ENCODE measurements at regions not wholly inside any gene's neighbourhood (a gene's known extent, or its start where the extent isn't known, plus 50 kb on each side); places are given as distances from the start of the nearest gene placed in this dataset.

GRCh38 chr3:70754314-70754713, 441.9 kb upstream of the MDFIC2 start:
- DNase-seq (no peak), ATAC-seq (no peak)
- Histone ChIP-seq H3K4me3 (ENCODE audit: low read length) (no peak overlapping the region), H3K9me3 (ENCODE audit: control insufficient read depth, low read length) (no peaks in the 10 kb centered on the region), H3K4me1 (ENCODE audit: control insufficient read depth, insufficient read depth, low read length) (no peaks in the 10 kb centered on the region), H3K27ac (ENCODE audit: low read length) (no peak overlapping the region), H3K27me3 (ENCODE audit: control insufficient read depth, insufficient read depth) (no peaks in the 10 kb centered on the region)
- intact Hi-C loops (cut with DNase I) = loop anchor here in 1 of 4 donors (10.0 kb wide), 1 partner anchor 180 kb away; no protein-coding TSS in a partner anchor

GRCh38 chr3:70753572-70753971, 441.1 kb upstream of the MDFIC2 start:
- WGBS = 75% methylated on average over 3 of the region's 3 CpGs
- intact Hi-C loops (cut with DNase I) = loop anchor here in 1 of 4 donors (10.0 kb wide), 1 partner anchor 181 kb away; no protein-coding TSS in a partner anchor

GRCh38 chr3:70752051-70752450, 439.6 kb upstream of the MDFIC2 start:
- Histone ChIP-seq H3K4me3 (ENCODE audit: low read length) (no peak overlapping the region), H3K27me3 (ENCODE audit: control insufficient read depth, insufficient read depth) (no peaks in the 10 kb centered on the region), H3K27ac (ENCODE audit: low read length) (no peak overlapping the region), H3K9me3 (ENCODE audit: control insufficient read depth, low read length) (no peaks in the 10 kb centered on the region), H3K4me1 (ENCODE audit: control insufficient read depth, insufficient read depth, low read length) (no peaks in the 10 kb centered on the region)
- ATAC-seq (no peak), DNase-seq (no peak)
- intact Hi-C loops (cut with DNase I) = loop anchor here in 1 of 4 donors (10.0 kb wide), 1 partner anchor 183 kb away; no protein-coding TSS in a partner anchor
- whole genome bisulfite sequencing = 95% methylated on average over 5 of the region's 5 CpGs

More at GRCh38 chr3:70753572-70753971, 441.1 kb upstream of the MDFIC2 start:
- ATAC-seq = no peak
- Histone ChIP-seq H3K27ac (ENCODE audit: low read length) (no peak overlapping the region), H3K27me3 (ENCODE audit: control insufficient read depth, insufficient read depth) (no peaks in the 10 kb centered on the region), H3K4me3 (ENCODE audit: low read length) (no peak overlapping the region), H3K9me3 (ENCODE audit: control insufficient read depth, low read length) (no peaks in the 10 kb centered on the region), H3K4me1 (ENCODE audit: control insufficient read depth, insufficient read depth, low read length) (no peaks in the 10 kb centered on the region)
- no peak for DNase-seq

- intact Hi-C loops (cut with DNase I) = no loop called here
- peak; percentile 14 to 53 (median 14) for DNase-seq
- Histone ChIP-seq H3K4me1 (ENCODE audit: control insufficient read depth, insufficient read depth, low read length) (no peaks in the 10 kb centered on the region), H3K27ac (ENCODE audit: low read length) (no peak overlapping the region), H3K4me3 (ENCODE audit: low read length) (no peak overlapping the region), H3K9me3 (ENCODE audit: control insufficient read depth, low read length) (no peaks in the 10 kb centered on the region), H3K27me3 (ENCODE audit: control insufficient read depth, insufficient read depth) (no peaks in the 10 kb centered on the region)
- ATAC-seq = no peak
- WGBS = 52% methylated on average over 4 of the region's 4 CpGs
Measured at GRCh38 chr3:70749122-70749521, 436.7 kb upstream of the MDFIC2 start.

GRCh38 chr3:70748593-70748992, 436.2 kb upstream of the MDFIC2 start:
- H3K27me3 ChIP-seq (ENCODE audit: control insufficient read depth, insufficient read depth) = no peaks in the 10 kb centered on the region
- ATAC-seq (no peak), DNase-seq (no peak)
- no peaks in the 10 kb centered on the region for H3K9me3 ChIP-seq (ENCODE audit: control insufficient read depth, low read length)
- H3K4me1 ChIP-seq (ENCODE audit: control insufficient read depth, insufficient read depth, low read length) = no peaks in the 10 kb centered on the region
- H3K27ac ChIP-seq (ENCODE audit: low read length) = no peak overlapping the region
- no peak overlapping the region for H3K4me3 ChIP-seq (ENCODE audit: low read length)
- 86% methylated on average over 5 of the region's 5 CpGs for WGBS
- intact Hi-C loops (cut with DNase I) = no loop called here

GRCh38 chr3:70747847-70748246, 435.4 kb upstream of the MDFIC2 start:
- H3K27ac ChIP-seq (ENCODE audit: low read length) = no peak overlapping the region
- ATAC-seq (no peak), DNase-seq (no peak)
- no peaks in the 10 kb centered on the region for H3K4me1 ChIP-seq (ENCODE audit: control insufficient read depth, insufficient read depth, low read length)
- no peaks in the 10 kb centered on the region for H3K27me3 ChIP-seq (ENCODE audit: control insufficient read depth, insufficient read depth)
- WGBS = 73% methylated on average over 4 of the region's 4 CpGs
- H3K9me3 ChIP-seq (ENCODE audit: control insufficient read depth, low read length) = no peaks in the 10 kb centered on the region
- intact Hi-C loops (cut with DNase I) = no loop called here
- no peak overlapping the region for H3K4me3 ChIP-seq (ENCODE audit: low read length)

GRCh38 chr3:70744536-70744935, 432.1 kb upstream of the MDFIC2 start:
- Histone ChIP-seq H3K9me3 (ENCODE audit: control insufficient read depth, low read length) (no peaks in the 10 kb centered on the region), H3K4me1 (ENCODE audit: control insufficient read depth, insufficient read depth, low read length) (no peaks in the 10 kb centered on the region), H3K27ac (ENCODE audit: low read length) (no peak overlapping the region), H3K27me3 (ENCODE audit: control insufficient read depth, insufficient read depth) (no peaks in the 10 kb centered on the region), H3K4me3 (ENCODE audit: low read length) (no peak overlapping the region)
- intact Hi-C loops (cut with DNase I) = no loop called here
- ATAC-seq = no peak
- DNase-seq = no peak
- whole genome bisulfite sequencing = 57% methylated on average over 3 of the region's 3 CpGs

GRCh38 chr3:70743754-70744153, 431.3 kb upstream of the MDFIC2 start:
- ATAC-seq = no peak
- intact Hi-C loops (cut with DNase I) = no loop called here

GRCh38 chr3:70742081-70742480, 429.6 kb upstream of the MDFIC2 start:
- ATAC-seq (no peak), DNase-seq (no peak)
- 58% methylated on average over 5 of the region's 5 CpGs for WGBS
- Histone ChIP-seq H3K27me3 (ENCODE audit: control insufficient read depth, insufficient read depth) (no peaks in the 10 kb centered on the region), H3K27ac (ENCODE audit: low read length) (no peak overlapping the region), H3K9me3 (ENCODE audit: control insufficient read depth, low read length) (no peaks in the 10 kb centered on the region), H3K4me1 (ENCODE audit: control insufficient read depth, insufficient read depth, low read length) (no peaks in the 10 kb centered on the region), H3K4me3 (ENCODE audit: low read length) (no peak overlapping the region)
- intact Hi-C loops (cut with DNase I) = no loop called here

More at GRCh38 chr3:70743754-70744153, 431.3 kb upstream of the MDFIC2 start:
- Histone ChIP-seq H3K4me1 (ENCODE audit: control insufficient read depth, insufficient read depth, low read length) (no peaks in the 10 kb centered on the region), H3K4me3 (ENCODE audit: low read length) (no peak overlapping the region), H3K27me3 (ENCODE audit: control insufficient read depth, insufficient read depth) (no peaks in the 10 kb centered on the region), H3K27ac (ENCODE audit: low read length) (no peak overlapping the region), H3K9me3 (ENCODE audit: control insufficient read depth, low read length) (no peaks in the 10 kb centered on the region)
- WGBS = 97% methylated on average over 2 of the region's 2 CpGs
- no peak for DNase-seq

- Histone ChIP-seq H3K9me3 (ENCODE audit: control insufficient read depth, low read length) (no peaks in the 10 kb centered on the region), H3K4me1 (ENCODE audit: control insufficient read depth, insufficient read depth, low read length) (no peaks in the 10 kb centered on the region), H3K27ac (ENCODE audit: low read length) (no peak overlapping the region), H3K27me3 (ENCODE audit: control insufficient read depth, insufficient read depth) (no peaks in the 10 kb centered on the region), H3K4me3 (ENCODE audit: low read length) (no peak overlapping the region)
- intact Hi-C loops (cut with DNase I) = no loop called here
- 69% methylated on average over 4 of the region's 4 CpGs for WGBS
- ATAC-seq (no peak), DNase-seq (no peak)
Measured at GRCh38 chr3:70740872-70741271, 428.4 kb upstream of the MDFIC2 start.

GRCh38 chr3:70740071-70740470, 427.6 kb upstream of the MDFIC2 start:
- Histone ChIP-seq H3K27me3 (ENCODE audit: control insufficient read depth, insufficient read depth) (no peaks in the 10 kb centered on the region), H3K4me1 (ENCODE audit: control insufficient read depth, insufficient read depth, low read length) (no peaks in the 10 kb centered on the region), H3K27ac (ENCODE audit: low read length) (no peak overlapping the region), H3K9me3 (ENCODE audit: control insufficient read depth, low read length) (no peaks in the 10 kb centered on the region), H3K4me3 (ENCODE audit: low read length) (no peak overlapping the region)
- intact Hi-C loops (cut with DNase I) = no loop called here
- DNase-seq = no peak
- WGBS = 100% methylated on average over 1 of the region's 1 CpG
- no peak for ATAC-seq

GRCh38 chr3:70738291-70738681, 425.8 kb upstream of the MDFIC2 start:
- 47% methylated on average over 4 of the region's 4 CpGs for WGBS
- H3K4me1 ChIP-seq (ENCODE audit: control insufficient read depth, insufficient read depth, low read length) = no peaks in the 10 kb centered on the region
- intact Hi-C loops (cut with DNase I) = no loop called here
- no peak overlapping the region for H3K27ac ChIP-seq (ENCODE audit: low read length)
- no peaks in the 10 kb centered on the region for H3K9me3 ChIP-seq (ENCODE audit: control insufficient read depth, low read length)
- no peak for DNase-seq
- peak in 1 of 2 donors; percentile 67 for ATAC-seq
- no peak overlapping the region for H3K4me3 ChIP-seq (ENCODE audit: low read length)
- H3K27me3 ChIP-seq (ENCODE audit: control insufficient read depth, insufficient read depth) = no peaks in the 10 kb centered on the region
